Brain pericyte (primary cell): ENCODE measurements at regions not wholly inside any gene's neighbourhood (a gene's known extent, or its start where the extent isn't known, plus 50 kb on each side); places are given as distances from the start of the nearest gene placed in this dataset.
"Not testable (repeated sequence)": the region's sequence is repeated elsewhere in the genome, so short reads cannot be mapped to it uniquely, and the experiment has no call there.

Experiments
- DNase-seq: peaks from one replicate; pipeline ENCODE4 v3.0.0-alpha.2; 2012; ENCODE audit warnings: low read depth, low spot score

GRCh38 chr5:56302027-56302426 lies 68.9 kb upstream of the ANKRD55 start:
- no peak for DNase-seq

GRCh38 chr5:56301069-56301468 lies 67.9 kb upstream of the ANKRD55 start:
- DNase-seq: no peak

GRCh38 chr5:56299212-56299611 lies 66.1 kb upstream of the ANKRD55 start:
- DNase-seq: no peak

- no peak for DNase-seq
These were observed 65.4 kb upstream of the ANKRD55 start for GRCh38 chr5:56298336-56299090.

GRCh38 chr5:56297851-56298250 lies 64.7 kb upstream of the ANKRD55 start:
- no peak for DNase-seq

GRCh38 chr5:56295311-56295710 lies 62.2 kb upstream of the ANKRD55 start:
- not testable (repeated sequence) for DNase-seq

GRCh38 chr5:56294354-56294753 lies 61.2 kb upstream of the ANKRD55 start:
- no peak for DNase-seq

GRCh38 chr5:56292874-56293273 lies 59.7 kb upstream of the ANKRD55 start:
- DNase-seq: not testable (repeated sequence)

GRCh38 chr5:56291661-56292374 lies 58.7 kb upstream of the ANKRD55 start:
- DNase-seq: no peak

- no peak for DNase-seq
These were observed 58.0 kb upstream of the ANKRD55 start for GRCh38 chr5:56291079-56291643.

- no peak for DNase-seq
These were observed 57.4 kb upstream of the ANKRD55 start for GRCh38 chr5:56290378-56291078.

GRCh38 chr5:56289602-56289987 lies 56.5 kb upstream of the ANKRD55 start:
- DNase-seq: no peak

GRCh38 chr5:56288873-56289601 lies 55.9 kb upstream of the ANKRD55 start:
- no peak for DNase-seq

- peak; percentile 25 for DNase-seq
These were observed 53.1 kb upstream of the ANKRD55 start for GRCh38 chr5:56286015-56286884.

GRCh38 chr5:56282951-56283350 lies 49.8 kb upstream of the ANKRD55 start:
- no peak for DNase-seq
